ENCODE measurements at regions not wholly inside any gene's neighbourhood (a gene's known extent, or its start where the extent isn't known, plus 50 kb on each side); places are given as distances from the start of the nearest gene placed in this dataset.

DNA sequence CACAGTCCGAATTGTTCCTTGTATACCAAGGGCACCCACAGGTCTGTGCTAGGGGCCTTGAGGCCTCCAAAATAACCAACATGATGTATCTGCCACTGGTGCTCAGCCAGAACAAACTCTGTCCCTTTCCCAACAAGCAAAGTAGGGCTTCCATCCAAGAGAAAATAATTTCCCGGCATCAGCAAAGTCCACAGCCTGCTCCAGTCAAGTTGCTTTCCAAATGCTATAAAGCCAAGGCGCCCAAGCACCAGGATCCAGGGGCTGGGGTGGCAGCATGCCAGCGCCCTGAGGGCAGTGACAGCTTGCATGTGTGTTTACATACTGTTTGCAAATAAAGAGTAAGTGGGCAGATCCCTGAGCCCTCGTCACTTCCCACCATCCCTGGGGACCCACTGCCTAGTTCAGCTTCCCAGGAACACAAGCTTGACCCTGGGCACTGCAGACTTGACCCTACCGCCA lies 155.9 kb downstream of the ERCC6L2 start:
- no peak for DNase-seq

DNA sequence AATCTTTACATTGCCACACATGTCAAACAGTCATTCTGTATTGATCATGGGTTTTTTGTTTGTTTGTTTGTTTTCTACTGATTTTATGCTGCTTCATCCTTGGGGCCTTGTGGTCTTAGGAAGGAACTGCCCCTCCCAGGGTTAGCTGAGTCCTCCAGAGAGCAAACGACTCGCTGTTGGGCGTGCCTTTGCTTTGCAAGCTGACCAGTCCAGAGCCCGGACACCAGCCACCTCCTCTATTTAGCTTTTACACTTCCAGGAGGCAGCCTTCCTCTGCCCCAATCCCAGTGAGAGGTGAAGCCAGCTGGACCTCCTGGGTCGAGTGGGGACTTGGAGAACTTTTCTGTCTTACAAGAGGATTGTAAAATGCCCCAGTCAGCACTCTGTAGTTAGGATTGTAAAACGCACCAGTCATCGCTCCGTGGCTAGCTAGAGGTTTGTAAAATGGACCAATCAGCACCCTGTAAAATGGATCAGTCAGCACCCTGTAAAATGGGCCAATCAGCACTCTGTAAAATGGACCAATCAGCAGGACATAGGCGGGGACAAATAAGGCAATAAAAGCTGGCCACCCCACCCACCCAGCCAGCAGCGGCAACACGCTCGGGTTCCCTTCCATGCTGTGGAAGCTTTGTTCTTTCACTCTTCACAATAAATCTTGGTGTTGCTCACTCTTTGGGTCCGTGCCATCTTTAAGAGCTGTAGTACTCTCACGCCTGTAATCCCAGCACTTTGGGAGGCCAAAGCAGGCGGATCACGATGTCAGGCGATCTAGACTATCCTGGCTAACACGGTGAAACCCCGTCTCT lies 154.4 kb downstream of the ERCC6L2 start:
- DNase-seq, result no peak

DNA sequence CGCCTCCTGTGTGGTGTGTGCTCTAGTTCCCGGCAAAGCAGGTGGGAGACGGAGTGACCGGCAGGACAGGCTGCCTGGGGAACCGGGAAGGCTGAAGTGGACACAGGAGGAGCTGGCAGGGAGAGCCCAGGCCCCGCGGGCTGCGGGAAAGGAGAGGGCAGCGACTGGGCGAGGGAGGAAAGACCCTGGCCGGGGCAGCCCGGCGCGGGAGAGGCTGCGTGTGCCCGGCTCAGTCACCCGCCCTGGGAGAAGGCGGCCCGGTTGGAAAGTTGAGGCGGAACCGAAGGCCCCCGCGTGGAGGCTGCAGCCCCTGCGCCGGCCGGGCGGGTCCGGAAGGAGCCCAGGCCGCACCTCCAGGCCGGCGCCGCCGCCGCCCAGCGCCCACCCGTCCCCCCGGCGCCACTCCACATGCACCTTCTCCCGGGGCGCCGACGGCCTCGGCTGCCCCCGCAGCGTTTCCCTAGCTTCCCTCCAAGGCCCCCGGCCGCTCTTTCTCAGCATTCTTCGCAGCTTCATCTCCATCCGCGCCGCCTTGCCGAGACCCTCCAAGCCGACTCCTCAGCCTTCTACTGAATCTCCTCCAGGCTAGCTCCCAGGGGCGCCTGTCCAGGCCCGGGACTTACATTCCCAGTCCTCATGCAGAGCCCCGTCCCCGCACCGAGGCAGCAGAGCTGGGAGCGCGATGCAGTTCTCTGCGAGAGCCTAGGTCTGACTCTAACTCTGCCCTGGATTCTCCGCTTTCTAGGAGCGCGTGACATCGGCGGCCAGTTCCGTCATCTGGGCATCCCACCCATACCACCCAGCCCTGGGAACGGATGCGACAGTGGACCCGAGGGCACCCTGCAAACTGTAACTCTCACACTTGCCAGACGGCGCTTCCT lies 152.0 kb downstream of the ERCC6L2 start:
- no peak for DNase-seq

DNA sequence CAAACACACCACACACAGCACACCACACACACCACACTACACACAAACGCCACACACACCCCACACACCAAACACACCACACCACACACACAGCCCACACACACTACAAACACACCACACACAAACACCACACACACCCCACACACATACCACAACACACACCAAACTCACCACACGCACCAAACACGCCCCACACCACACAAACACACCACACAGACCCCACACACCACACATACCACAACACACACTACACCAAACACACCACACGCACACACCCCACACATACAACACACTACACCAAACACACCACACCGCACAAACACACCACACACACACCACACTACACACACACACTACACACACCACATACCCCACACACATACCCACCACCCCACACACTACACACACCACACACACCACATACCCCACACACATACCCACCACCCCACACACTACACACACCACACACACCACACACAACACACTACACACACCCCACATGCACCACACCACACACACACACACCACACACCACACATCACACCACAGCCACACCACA lies 151.2 kb downstream of the ERCC6L2 start:
- DNase-seq, result no peak

DNA sequence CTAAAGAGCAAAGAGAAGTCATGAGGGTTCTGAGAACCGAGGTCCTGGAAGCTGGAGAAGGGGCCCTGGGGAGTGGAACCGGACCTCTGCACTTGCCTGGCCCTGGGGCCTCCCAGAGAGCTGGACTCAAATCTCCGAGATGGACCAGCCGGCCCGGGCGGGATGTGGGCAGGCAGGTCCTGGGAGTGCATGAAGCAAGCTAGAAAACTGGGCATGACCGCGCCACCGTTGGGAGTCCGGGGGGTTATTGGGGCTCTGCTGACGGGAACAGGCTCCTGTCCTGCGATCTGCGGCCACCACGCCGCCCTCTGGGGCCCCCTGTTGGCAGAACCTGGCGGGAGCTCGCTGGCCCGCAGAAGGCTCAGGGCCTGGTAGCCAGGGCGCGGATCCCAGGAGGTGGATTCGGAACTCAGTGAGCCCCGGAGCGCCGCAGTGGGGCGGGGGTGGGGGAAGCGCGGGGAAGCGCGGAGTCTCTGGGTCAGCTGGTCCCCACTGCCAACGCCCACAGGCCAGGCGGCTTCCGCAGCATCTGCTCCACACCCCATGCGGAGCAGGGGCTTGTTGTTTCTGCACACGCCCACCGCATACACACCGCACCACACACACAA lies 150.6 kb downstream of the ERCC6L2 start:
- DNase-seq, result no peak

DNA sequence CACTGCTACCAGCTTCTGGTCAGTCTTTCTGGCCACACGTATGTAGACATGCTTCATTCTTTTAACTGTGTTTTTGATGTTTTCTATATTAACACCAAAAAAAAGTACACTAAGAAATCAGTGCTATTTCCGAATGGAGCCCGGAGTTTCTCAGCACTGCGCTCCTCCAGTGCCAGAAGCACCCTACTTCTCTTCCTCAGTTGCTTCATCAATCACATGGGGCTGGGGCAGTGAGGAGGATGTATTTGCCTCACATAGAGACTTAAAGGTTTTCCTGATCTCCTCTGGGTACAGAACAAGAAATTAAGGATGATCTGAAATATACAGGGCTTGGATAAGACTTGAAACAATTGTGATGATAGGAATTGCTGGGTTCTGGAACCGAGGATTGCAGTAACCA lies 148.0 kb downstream of the ERCC6L2 start:
- no peak for DNase-seq

DNA sequence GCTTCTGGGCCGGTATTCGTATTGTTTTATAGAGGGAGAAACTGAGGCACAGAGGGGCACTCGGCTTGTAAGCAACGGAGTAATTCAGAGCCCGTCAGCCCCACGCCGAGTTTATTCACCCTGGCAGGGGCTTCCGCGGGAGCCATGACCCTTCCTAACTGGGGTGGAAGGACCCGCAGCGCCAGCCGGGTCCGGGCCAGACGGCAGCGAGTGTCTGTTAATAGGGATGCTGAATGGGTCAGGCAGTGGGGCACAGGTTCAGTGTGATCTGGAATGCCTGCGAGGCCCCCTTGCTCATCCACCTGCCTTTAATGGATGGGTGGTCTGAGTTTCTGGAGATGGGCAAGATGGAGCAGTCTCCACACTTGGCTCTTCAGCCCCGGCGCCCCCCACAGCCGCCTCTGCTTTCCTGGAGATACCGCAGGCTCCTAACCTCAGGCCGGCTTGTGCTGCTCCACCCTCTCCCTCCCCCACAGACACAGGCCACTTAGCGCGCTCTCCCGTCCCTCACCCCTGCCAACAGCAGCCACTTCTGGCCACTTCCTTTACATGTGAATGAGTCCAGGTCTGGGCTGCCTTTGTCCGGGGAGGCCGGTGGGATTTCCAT lies 147.1 kb downstream of the ERCC6L2 start:
- no peak for DNase-seq

DNA sequence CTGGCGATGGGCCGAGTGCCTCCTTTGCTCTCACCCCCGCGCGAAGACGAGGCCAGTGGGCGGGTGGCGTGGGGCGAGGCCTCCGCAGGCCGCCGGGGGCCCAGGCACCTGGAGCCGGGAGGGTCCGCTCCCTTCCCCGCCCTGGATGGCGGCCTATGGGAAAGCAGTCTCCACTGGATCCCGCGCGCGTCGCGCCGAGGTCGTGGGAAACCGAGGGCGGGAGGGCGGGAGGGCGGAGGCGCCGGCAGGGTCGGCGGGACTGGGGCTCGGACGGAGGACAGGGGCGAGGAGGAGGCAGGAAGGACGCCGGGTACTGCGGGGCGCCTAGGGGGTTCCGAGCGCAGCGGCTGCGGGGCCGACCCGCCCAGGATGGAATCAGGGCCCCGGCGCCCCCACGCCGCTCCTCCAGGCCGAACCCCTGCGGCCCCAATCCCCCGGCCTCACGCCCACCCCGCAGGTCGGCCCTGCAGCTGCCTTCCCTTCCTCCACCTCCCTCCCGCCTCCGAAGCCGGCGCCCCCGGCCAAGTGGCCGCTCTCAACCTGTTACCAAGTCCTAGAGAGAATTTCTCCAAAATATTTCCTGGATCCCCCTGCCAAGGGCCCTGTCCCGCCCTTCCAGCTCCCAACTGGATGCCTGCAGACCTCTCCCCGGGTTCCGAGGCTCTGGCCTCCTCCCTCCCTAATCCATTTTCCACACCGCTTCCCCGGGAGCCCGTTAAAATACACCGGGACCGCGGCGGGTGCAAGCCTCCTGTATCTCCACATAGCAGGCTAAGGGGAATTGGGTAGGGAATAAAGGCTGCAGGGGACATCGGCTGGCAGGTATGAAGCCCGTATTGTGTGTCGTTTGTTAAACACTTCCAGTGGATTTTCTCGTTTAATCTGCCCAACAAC lies 146.3 kb downstream of the ERCC6L2 start:
- no peak for DNase-seq

DNA sequence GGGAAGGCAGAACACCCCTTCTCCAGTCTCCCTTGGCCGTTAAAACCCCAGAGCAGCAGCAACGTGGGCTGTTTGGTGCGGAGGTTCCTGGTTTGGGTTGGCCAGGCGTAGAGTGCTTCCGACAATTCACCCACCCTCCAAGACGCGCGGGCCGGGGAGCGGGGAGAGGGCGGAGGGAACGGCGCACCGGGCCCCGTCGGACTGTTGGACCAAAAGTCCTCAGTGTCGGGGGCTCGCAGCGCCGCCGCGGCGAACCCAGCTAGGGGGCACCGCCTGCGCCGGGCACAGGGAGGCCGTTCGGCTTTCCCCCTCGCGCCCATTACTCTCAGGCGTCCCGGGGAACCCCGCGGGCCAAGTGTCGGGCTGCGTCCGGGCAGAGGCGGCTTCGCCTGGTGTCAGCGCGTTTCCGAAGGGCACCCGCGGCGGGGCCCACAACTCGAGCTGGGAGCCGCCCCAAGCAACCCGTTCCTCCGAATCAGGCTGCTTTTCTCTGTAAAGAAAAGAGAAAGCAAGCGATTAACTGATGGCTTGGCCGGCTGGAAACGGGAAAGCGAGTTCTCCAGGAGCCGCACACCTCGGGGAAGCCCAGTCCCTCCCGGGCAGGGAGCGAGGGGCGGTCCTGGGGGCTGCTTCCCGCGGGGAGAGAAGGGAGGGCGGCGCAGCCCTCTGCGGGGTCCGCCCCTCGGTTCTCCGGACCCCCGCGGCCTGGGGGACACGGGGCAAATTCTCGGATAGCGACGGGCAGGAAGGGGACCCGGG lies 145.5 kb downstream of the ERCC6L2 start:
- peak; percentile 48 for DNase-seq

DNA sequence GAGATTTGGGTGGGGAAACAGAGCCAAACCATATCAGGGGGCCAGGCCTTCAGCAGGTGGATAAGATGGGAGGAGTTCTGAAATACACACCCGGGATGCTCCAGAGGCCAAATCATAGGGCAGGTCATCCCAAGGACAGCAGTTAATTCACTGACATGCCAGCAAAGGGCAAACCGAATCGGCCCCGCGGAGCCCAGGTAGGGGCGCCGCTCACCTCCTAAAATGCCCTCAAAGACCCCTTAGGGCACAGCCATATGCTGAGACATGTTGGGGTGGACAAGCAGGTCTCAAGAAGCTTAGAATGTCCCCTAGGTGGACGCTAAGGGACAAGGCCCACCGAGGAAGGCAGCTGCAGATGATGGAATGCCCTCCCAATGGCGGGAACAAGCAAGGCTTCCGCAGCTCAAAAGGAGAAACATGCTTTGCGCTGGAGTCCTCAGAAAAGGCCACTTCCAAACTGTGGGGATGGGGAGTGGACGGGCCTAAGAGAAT lies 144.9 kb downstream of the ERCC6L2 start:
- DNase-seq, result no peak
